Heart right ventricle (tissue), 16 donors: ENCODE measurements at regions not wholly inside any gene's neighbourhood (a gene's known extent, or its start where the extent isn't known, plus 50 kb on each side); places are given as distances from the start of the nearest gene placed in this dataset.

Source experiments
- ATAC-seq, 8 donors: fragments of 200-7000 bp; cut with Tn5 transposase; one replicate each; pipeline ENCODE4 v1.9.1; 2020; ENCODE audit warnings: mild to moderate bottlenecking in 8 of 8, moderate library complexity in 8 of 8, moderate number of reproducible peaks in 1 of 8
- DNase-seq, 2 donors: peaks; one replicate each; pipeline ENCODE4 v3.0.0-alpha.2; 2020
- H3K27ac ChIP-seq, 10 donors: fragments of 200-600 bp; sonication (generic) in 2 of 10; one replicate each; pipeline versions ENCODE4 v1.5.0 to v1.8.0; 2020 to 2022; ENCODE audit warnings: mild to moderate bottlenecking in 3 of 10
- H3K27me3 ChIP-seq, 7 donors: fragments of 200-600 bp; one replicate each; pipeline ENCODE4 v1.8.0; 2021 to 2022; ENCODE audit warnings: mild to moderate bottlenecking in 2 of 7
- H3K36me3 ChIP-seq, 9 donors: fragments of 200-600 bp; sonication (generic) in 1 of 9; one replicate each; pipeline versions ENCODE4 v1.5.0 to v1.8.0; 2020 to 2022; ENCODE audit warnings: mild to moderate bottlenecking in 2 of 9
- H3K4me1 ChIP-seq, 9 donors: fragments of 200-600 bp; sonication (generic) in 1 of 9; one replicate each; pipeline versions ENCODE4 v1.5.0 to v1.8.0; 2020 to 2022; ENCODE audit warnings: mild to moderate bottlenecking in 4 of 9
- H3K4me3 ChIP-seq, 10 donors: fragments of 200-600 bp; sonication (generic) in 2 of 10; one replicate each; pipeline versions ENCODE4 v1.5.0 to v1.8.0; 2020 to 2022; ENCODE audit warnings: mild to moderate bottlenecking in 7 of 10, moderate library complexity in 2 of 10
- H3K9me3 ChIP-seq, 11 donors: fragments of 200-600 bp in 10 of 11; sonication (generic) in 2 of 11; one replicate each; pipeline versions ENCODE4 v1.5.0 to v1.8.0; 2013 to 2022; ENCODE audit warnings: mild to moderate bottlenecking in 2 of 11, control low read depth in 1 of 11, moderate library complexity in 1 of 11
- CTCF ChIP-seq, 9 donors: fragments of 200-600 bp; sonication (generic) in 2 of 9; IDR thresholded peaks; one replicate each; pipeline versions ENCODE4 v1.5.0 to v1.8.0; 2021 to 2022; ENCODE audit warnings: antibody characterized with exemption in 9 of 9, mild to moderate bottlenecking in 5 of 9, moderate library complexity in 1 of 9
- WGBS, 2 donors: extraction: QIAGEN DNeasy Blood & Tissue Kit; methylation state at CpG; one replicate each; pipeline ENCODE4 v1.1.7; 2013; ENCODE audit warnings: inconsistent platforms in 1 of 2; 5-methylcytosine and 5-hydroxymethylcytosine counted together
- intact Hi-C, 10 donors: fragments of 100-400 bp; cut with DNase I; formaldehyde crosslinking; loops; one replicate each; pipeline versions ENCODE4 v1.11.1 to v1.14.2; 2022
- donor health status: Arrhythmogenic right ventricular cardiomyopathy.
- donor health status: ischemic (EF 13 %, LVEDD 7.1; RV severe dilation, severe dysfunction).
- donor health status: healthy with polysubstance abuse.
- donor health status: DM: no; HTN: yes; CAD: no.
- donor health status: DM: no; HTN: no; CAD: no.
- donor health status: ischemic (EF 25% LVEDD 6.9; RV normal size, moderate dysfunction).
- donor health status: ischemic (EF 25% LVEDD 5.7; RV mildly dilated, moderate dysfunction).
- donor health status: healthy.
- donor health status: DM: yes; HTN: yes; CAD: no.
- donor health status: Ischemic cardiomyopathy.
- donor health status: ischemic (EF 35%, LVEDD 5.7; RV mildly dilated, moderate dysfunction).
- donor health status: nonischemic (EF 11% LVEDD 7.7; RV severe dilation, severe dysfunction).
- donor health status: DM: yes; HTN: yes; CAD: no.
- donor health status: PGD.
- donor health status: ischemic (EF 29% LVEDD 5.4; RV normal size, mild dysfunction).
- donor health status: nonischemic (EF 23%, LVEDD 6.1; RV moderate dilation, normal function).

GRCh38 chr2:12063210-12063609 is 316.8 kb downstream of the LPIN1 start:
- WGBS, 2 donors, result 83 to 96% methylated on average over 5 of the region's 5 CpGs
- DNase-seq, result no peak
- no peak for TF ChIP-seq CTCF (IDR thresholded peaks at IDR 0.05)
- no peaks in the 10 kb centered on the region for H3K4me1 ChIP-seq
- no peaks in the 10 kb centered on the region for H3K27me3 ChIP-seq
- H3K9me3 ChIP-seq, result peaks cover 0 to 10% (median 0%) of the 10 kb centered on the region in 11 donors
- no peak overlapping the region for H3K4me3 ChIP-seq
- H3K27ac ChIP-seq, result no peak overlapping the region
- intact Hi-C loops, result no loop called here
- no peaks in the 10 kb centered on the region for H3K36me3 ChIP-seq
- ATAC-seq, result no peak

GRCh38 chr2:12064153-12064552 is 317.7 kb downstream of the LPIN1 start:
- Histone ChIP-seq H3K4me3 (no peak overlapping the region), H3K36me3 (no peaks in the 10 kb centered on the region), H3K9me3 (peaks cover 0 to 10% (median 0%) of the 10 kb centered on the region in 11 donors), H3K4me1 (no peaks in the 10 kb centered on the region), H3K27me3 (no peaks in the 10 kb centered on the region), H3K27ac (no peak overlapping the region)
- WGBS, 2 donors, result 44 to 62% methylated on average over 5 of the region's 5 CpGs
- no peak for TF ChIP-seq CTCF (IDR thresholded peaks at IDR 0.05)
- ATAC-seq (peak; percentile 28 to 97 (median 73)), DNase-seq (peak in 1 of 2 donors; percentile 6)
- intact Hi-C loops, result no loop called here

GRCh38 chr2:12066116-12066515 is 319.7 kb downstream of the LPIN1 start:
- peaks cover 0 to 10% (median 0%) of the 10 kb centered on the region in 11 donors for H3K9me3 ChIP-seq
- WGBS, 2 donors, result 86 to 94% methylated on average over 1 of the region's 1 CpG
- no peak for TF ChIP-seq CTCF (IDR thresholded peaks at IDR 0.05)
- intact Hi-C loops, result no loop called here
- ATAC-seq (no peak), DNase-seq (no peak)
- no peaks in the 10 kb centered on the region for H3K36me3 ChIP-seq
- no peak overlapping the region for H3K27ac ChIP-seq
- no peaks in the 10 kb centered on the region for H3K4me1 ChIP-seq
- no peak overlapping the region for H3K4me3 ChIP-seq
- no peaks in the 10 kb centered on the region for H3K27me3 ChIP-seq

- TF ChIP-seq CTCF (IDR thresholded peaks at IDR 0.05), result no peak
- Histone ChIP-seq H3K4me3 (no peak overlapping the region), H3K36me3 (no peaks in the 10 kb centered on the region), H3K27me3 (no peaks in the 10 kb centered on the region), H3K9me3 (peaks cover 0 to 10% (median 0%) of the 10 kb centered on the region in 11 donors), H3K27ac (no peak overlapping the region), H3K4me1 (no peaks in the 10 kb centered on the region)
- DNase-seq (no peak), ATAC-seq (no peak)
- intact Hi-C loops, result no loop called here
- 90 to 94% methylated on average over 1 of the region's 1 CpG for WGBS, 2 donors
Measured at GRCh38 chr2:12066986-12067385, 320.6 kb downstream of the LPIN1 start.
